PC-3 (cell line): ENCODE measurements at regions not wholly inside any gene's neighbourhood (a gene's known extent, or its start where the extent isn't known, plus 50 kb on each side); places are given as distances from the start of the nearest gene placed in this dataset.

Experiments
- CTCF ChIP-seq: fragments of 300-600 bp; sonication (generic); conservative IDR thresholded peaks from 2 replicates; pipeline ENCODE4 v1.5.1; 2017; ENCODE audit warnings: antibody characterized with exemption, low read depth, mild to moderate bottlenecking, low read length
- EZH2 ChIP-seq: fragments of 300-600 bp; sonication (generic); IDR thresholded peaks from one replicate; pipeline ENCODE4 v1.6.1; 2017; ENCODE audit warnings: antibody characterized with exemption, mild to moderate bottlenecking, low read length; ENCODE audit not compliant: unreplicated experiment
- EZH2phosphoT487 ChIP-seq: fragments of 300-600 bp; sonication (generic); IDR thresholded peaks from 2 replicates; pipeline ENCODE4 v1.6.1; 2018; ENCODE audit warnings: mild to moderate bottlenecking, antibody characterized with exemption, low read length, borderline replicate concordance

- no peak for TF ChIP-seq EZH2
- no peak for TF ChIP-seq CTCF
- TF ChIP-seq EZH2phosphoT487: no peak
Observed at GRCh38 chr3:30471066-30471465, 135.3 kb upstream of the TGFBR2 start.
